K562 (cell line): ENCODE measurements at regions not wholly inside any gene's neighbourhood (a gene's known extent, or its start where the extent isn't known, plus 50 kb on each side); places are given as distances from the start of the nearest gene placed in this dataset.

Experiments
- ATAC-seq: fragments of 200-7000 bp; cut with Tn5 transposase; 3 replicates; pipeline ENCODE4 v1.9.1; 2020; ENCODE audit warnings: moderate library complexity
- BruUV-seq: library from RNA; stranded (reverse); fragments of 400-500 nt; replicated peaks from 2 replicates; lab custom pipeline; 2021; lab: Mats Ljungman, UMichigan
- CTCF ChIA-PET: fragments of 300-600 bp; formaldehyde crosslinking; extraction: SDS; loops from one replicate; lab custom pipeline; 2021; ENCODE audit warnings: low intra/inter-chr PET ratio; lab: Yijun Ruan, JAX
- POLR2A ChIA-PET: fragments of 300-600, 350-650 bp; sonication (Branson Sonifier 250); formaldehyde crosslinking; extraction: SDS; loops from one replicate; lab custom pipeline; 2021; ENCODE audit warnings: antibody characterized with exemption, inconsistent platforms; lab: Yijun Ruan, JAX
- DNase-seq, 4 experiments: peaks; one replicate each; pipeline versions ENCODE4 v3.0.0 to v3.0.0-alpha.2; 2011 to 2018; ENCODE audit warnings: low spot score in 3 of 4, mixed read lengths in 3 of 4; ENCODE audit errors: extremely low read depth in 1 of 4
- FAIRE-seq: peaks from 2 replicates; lab custom pipeline; 2011; peaks lifted over from hg19 to GRCh38; lab: Jason Lieb, UNC
- H2AFZ ChIP-seq: 2 replicates; pipeline ENCODE4 v1.6.0; 2011; ENCODE audit warnings: low read depth, low read length, control low read depth, inconsistent platforms
- H3K27ac ChIP-seq: fragments of 200-600 bp; 3 replicates; pipeline ENCODE4 v1.8.0; 2011; ENCODE audit warnings: low read depth, mild to moderate bottlenecking, control low read depth, inconsistent platforms, low read length, moderate library complexity, mixed read lengths; ENCODE audit errors: extremely low read depth
- H3K27me3 ChIP-seq, 2 experiments: fragments of 300-600 bp in 1 of 2; 2 replicates in 1 of 2; 3 replicates in 1 of 2; pipeline versions ENCODE4 v1.6.0 to v1.8.0; 2011; ENCODE audit warnings: inconsistent platforms in 2 of 2, low read length in 2 of 2, mild to moderate bottlenecking in 1 of 2, mixed read lengths in 1 of 2, moderate library complexity in 1 of 2; ENCODE audit not compliant: control insufficient read depth in 2 of 2, insufficient read depth in 2 of 2
- H3K36me3 ChIP-seq: fragments of 300-600 bp; 3 replicates; pipeline ENCODE4 v1.8.0; 2011; ENCODE audit warnings: mild to moderate bottlenecking, low read length, inconsistent platforms; ENCODE audit not compliant: control insufficient read depth, insufficient read depth
- H3K4me1 ChIP-seq, 2 experiments: fragments of 200-600 bp in 1 of 2; replicated peaks in 1 of 2; 2 replicates in 1 of 2; 3 replicates in 1 of 2; pipeline versions ENCODE4 v1.5.1 to v1.8.0; 2011; ENCODE audit warnings: inconsistent platforms in 2 of 2, low read length in 2 of 2, mild to moderate bottlenecking in 1 of 2, mixed read lengths in 1 of 2, moderate library complexity in 1 of 2; ENCODE audit not compliant: control insufficient read depth in 2 of 2, insufficient read depth in 2 of 2
- H3K4me2 ChIP-seq: 2 replicates; pipeline ENCODE4 v1.6.1; 2011; ENCODE audit warnings: low read length, control low read depth, inconsistent platforms, mixed read lengths; ENCODE audit not compliant: insufficient read depth
- H3K4me3 ChIP-seq: fragments of 200-600 bp; sonication (generic), shearing (Covaris generic); 2 replicates; pipeline ENCODE4 v1.5.1; 2016; ENCODE audit warnings: control low read depth, inconsistent platforms
- H3K79me2 ChIP-seq: fragments of 200-600 bp; 3 replicates; pipeline ENCODE4 v1.8.0; 2011; ENCODE audit warnings: low read length, inconsistent platforms; ENCODE audit not compliant: control insufficient read depth, insufficient read depth
- H3K9ac ChIP-seq, 2 experiments: 2 replicates each; pipeline versions ENCODE4 v1.6.0 to v1.6.1; 2011; ENCODE audit warnings: low read depth in 2 of 2, low read length in 2 of 2, control low read depth in 1 of 2, inconsistent platforms in 1 of 2, mild to moderate bottlenecking in 1 of 2, mixed read lengths in 1 of 2; ENCODE audit not compliant: insufficient read depth in 1 of 2
- H3K9me1 ChIP-seq: one replicate; pipeline ENCODE4 v1.6.0; 2011; ENCODE audit warnings: inconsistent platforms, mild to moderate bottlenecking, low read length, moderate library complexity; ENCODE audit not compliant: control insufficient read depth, insufficient read depth
- H3K9me3 ChIP-seq: replicated peaks from 2 replicates; pipeline ENCODE4 v1.5.1; 2011; ENCODE audit warnings: low read depth, low read length, inconsistent platforms; ENCODE audit not compliant: control insufficient read depth, insufficient read depth
- H4K20me1 ChIP-seq: replicated peaks from 2 replicates; pipeline ENCODE4 v1.6.1; 2011; ENCODE audit warnings: low read length, inconsistent platforms, mixed read lengths; ENCODE audit not compliant: control insufficient read depth, insufficient read depth
- AFF4 ChIP-seq: sonication (generic); formaldehyde crosslinking; IDR thresholded peaks from 2 replicates; pipeline ENCODE4 v1.8.0; 2023; ENCODE audit warnings: mild to moderate bottlenecking, missing genetic modification reagents
- CHD7 ChIP-seq: fragments of 200-600 bp; sonication (generic); IDR thresholded peaks from one replicate; pipeline ENCODE4 v1.6.1; 2012; ENCODE audit warnings: mild to moderate bottlenecking, low read depth, low read length, inconsistent platforms
- ELF2 ChIP-seq: fragments of 250-450 bp; sonication (Bioruptor Pico); IDR thresholded peaks from 2 replicates; pipeline ENCODE4 v1.5.0; 2021; ENCODE audit warnings: mild to moderate bottlenecking
- RBM22 ChIP-seq: fragments of 200-400 bp; formaldehyde crosslinking; IDR thresholded peaks from 2 replicates; pipeline ENCODE4 v1.6.1; 2018; ENCODE audit warnings: low read length, low read depth; ENCODE audit not compliant: poor library complexity, severe bottlenecking
- ZNF3 ChIP-seq: fragments of 250-450 bp; sonication (Bioruptor Pico); IDR thresholded peaks from 2 replicates; pipeline ENCODE4 v1.5.0; 2021; ENCODE audit warnings: mild to moderate bottlenecking, moderate library complexity
- ZNF431 ChIP-seq: sonication (generic); formaldehyde crosslinking; IDR thresholded peaks from 2 replicates; pipeline ENCODE4 v1.8.0; 2022; ENCODE audit warnings: mild to moderate bottlenecking, missing genetic modification reagents
- WGBS: fragments of 100-300 bp; shearing (Covaris generic); methylation state at CpG from one replicate; pipeline ENCODE4 v1.1.6; 2016; ENCODE audit warnings: low coverage, mixed read lengths; ENCODE audit not compliant: insufficient coverage; ENCODE audit errors: missing lambda C conversion rate; 5-methylcytosine and 5-hydroxymethylcytosine counted together
- in situ Hi-C: fragments of 300-500 bp; cut with MboI; formaldehyde crosslinking; loops from 4 replicates; pipeline ENCODE4 v1.15.0; 2018; ENCODE audit warnings: inconsistent platforms, mixed read lengths
- intact Hi-C: fragments of 100-400 bp; cut with micrococcal nuclease; formaldehyde crosslinking; loops from 2 replicates; pipeline ENCODE4 v1.14.2; 2022

GRCh38 chr15:88707771-88708654 is 69.2 kb downstream of the ISG20 start:
- no peak overlapping the region for H2AFZ ChIP-seq
- H3K79me2 ChIP-seq = no peaks in the 10 kb centered on the region
- POLR2A ChIA-PET = no interaction called here
- WGBS = 0% methylated on average over 8 of the region's 8 CpGs
- peaks cover 37 to 61% of the 10 kb centered on the region in 2 experiments for H3K27me3 ChIP-seq
- H3K27ac ChIP-seq = no peak overlapping the region
- ATAC-seq (no peak), FAIRE-seq (no peak), DNase-seq (no peak)
- H3K36me3 ChIP-seq = no peaks in the 10 kb centered on the region
- H3K9me3 ChIP-seq = no peaks in the 10 kb centered on the region
- intact Hi-C loops = no loop called here
- in situ Hi-C loops = no loop called here
- CTCF ChIA-PET = no interaction called here
- BruUV-seq = no TSS peak
- no peak overlapping the region for H3K4me3 ChIP-seq
- H3K9ac ChIP-seq = no peak overlapping the region; a peak in 1 of 4 replicates
- H3K4me2 ChIP-seq = no peak overlapping the region
- H3K9me1 ChIP-seq = no peaks in the 10 kb centered on the region
- peaks cover 6% of the 10 kb centered on the region; the same call in 1 of the 2 replicates for H4K20me1 ChIP-seq
- peaks cover 0 to 5% of the 10 kb centered on the region in 2 experiments; a peak in 1 of 5 replicates for H3K4me1 ChIP-seq
- TF ChIP-seq AFF4 (CRISPR knock-in tag) (no peak), ZNF431 (no peak), CHD7 (no peak), ELF2 (no peak), ZNF3 (CRISPR knock-in tag) (no peak), RBM22 (no peak)
